ENCODE measurements at regions not wholly inside any gene's neighbourhood (a gene's known extent, or its start where the extent isn't known, plus 50 kb on each side); places are given as distances from the start of the nearest gene placed in this dataset.
A peak's percentile ranks its signal among the peaks of the same experiment; 100 is the strongest.
"Not testable (repeated sequence)": the region's sequence is repeated elsewhere in the genome, so short reads cannot be mapped to it uniquely, and the experiment has no call there.

DNA sequence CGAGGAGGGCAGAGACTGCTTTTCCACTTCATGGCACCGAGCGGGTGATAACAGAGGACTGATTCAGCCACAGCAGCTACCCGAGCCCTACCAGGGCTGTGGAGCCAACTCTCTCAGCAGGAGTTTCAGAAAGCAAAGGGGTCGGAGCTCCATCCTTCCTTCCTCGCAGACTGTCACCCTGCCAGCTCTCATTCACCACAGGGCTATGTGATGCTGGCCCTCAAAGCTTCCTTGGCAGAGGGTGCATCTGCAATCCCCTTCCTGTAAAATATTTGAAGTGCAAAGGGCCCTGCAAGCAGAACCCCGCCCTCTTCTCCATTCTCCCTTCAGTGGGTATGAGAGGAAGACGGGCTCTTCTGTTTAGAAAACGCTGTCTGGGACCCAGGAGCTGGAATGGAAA, 105.3 kb upstream of the LYZL2 start:
- DNase-seq (ENCODE audit: low read depth, low spot score) = no peak

DNA sequence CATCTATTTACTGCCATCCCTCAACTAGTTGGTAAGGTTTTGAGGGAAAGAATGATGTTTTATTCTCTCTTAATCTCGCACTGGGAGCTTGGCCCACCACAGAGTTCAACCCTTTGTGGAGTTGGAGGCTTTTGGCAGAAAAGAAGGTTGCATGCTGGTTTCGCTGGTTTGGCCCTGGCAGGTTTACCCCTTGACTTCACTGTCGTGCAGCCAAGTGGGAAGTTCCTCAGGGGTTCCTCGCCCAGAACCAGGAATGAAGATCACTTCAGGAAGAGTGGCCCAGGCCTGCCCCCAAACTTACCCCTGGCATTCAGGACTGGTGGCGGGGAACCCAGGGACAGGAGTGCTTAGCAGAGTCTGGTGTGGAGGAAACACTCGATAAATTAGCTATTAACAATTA, 103.1 kb upstream of the LYZL2 start:
- no peak for DNase-seq (ENCODE audit: low read depth, low spot score)

DNA sequence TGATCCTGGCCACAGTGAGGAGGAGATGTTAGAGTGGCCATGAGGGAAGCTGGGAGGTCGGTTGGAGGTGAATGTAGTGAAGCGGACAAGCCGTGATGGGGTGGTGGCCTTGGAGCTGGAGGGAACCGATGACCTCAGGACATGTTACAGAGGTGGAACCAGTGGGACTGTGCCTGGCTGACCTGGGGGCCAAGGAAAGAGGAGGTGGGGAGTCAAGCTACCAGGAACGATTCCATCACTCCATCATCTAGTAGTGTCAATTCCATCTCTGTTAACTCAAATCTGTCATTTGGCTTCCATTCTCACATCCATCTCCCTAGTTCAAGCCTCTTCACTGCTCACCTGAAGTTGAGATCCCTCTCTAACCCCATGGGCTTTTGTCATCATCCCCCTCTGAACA, 102.4 kb upstream of the LYZL2 start:
- DNase-seq (ENCODE audit: low read depth, low spot score) = no peak

DNA sequence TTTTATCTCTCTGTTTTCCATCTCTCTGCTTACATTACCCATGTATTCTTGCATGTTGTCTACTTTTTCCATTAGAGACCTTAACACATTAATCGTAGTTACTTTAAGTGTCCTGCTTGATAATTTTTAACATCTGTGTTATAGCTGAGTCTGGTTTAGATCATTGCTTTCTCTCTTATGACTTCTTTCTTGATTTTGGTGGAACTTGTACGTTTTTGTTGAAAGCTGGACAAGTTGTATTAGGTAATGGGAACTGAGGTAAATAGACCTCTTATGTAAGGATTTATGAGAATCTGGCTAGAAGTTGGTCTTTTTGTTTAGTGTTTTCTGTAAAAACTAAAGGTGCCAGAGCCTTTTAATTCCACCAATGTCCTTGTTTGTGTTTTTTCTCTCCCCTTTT, 100.8 kb upstream of the LYZL2 start:
- no peak for DNase-seq (ENCODE audit: low read depth, low spot score)

DNA sequence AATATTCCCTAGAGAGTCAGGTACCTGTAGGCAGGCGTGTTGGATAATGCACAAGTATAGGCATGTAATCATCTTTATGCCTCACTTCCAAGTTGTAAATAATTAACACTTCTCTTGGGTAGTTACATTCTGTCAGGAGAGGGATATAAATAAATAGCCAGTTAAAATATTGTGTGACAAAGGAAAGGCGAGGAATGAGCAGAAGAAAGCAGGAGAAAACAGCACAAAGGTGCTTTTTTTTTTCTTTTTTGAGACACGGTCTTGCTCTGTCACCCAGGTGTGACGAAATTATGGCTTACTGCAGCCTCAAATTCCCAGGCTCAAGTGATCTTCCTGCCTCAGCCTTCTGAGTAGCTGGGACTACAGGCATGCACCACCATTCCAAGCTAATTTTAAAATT, 99.2 kb upstream of the LYZL2 start:
- DNase-seq (ENCODE audit: low read depth, low spot score) = no peak

DNA sequence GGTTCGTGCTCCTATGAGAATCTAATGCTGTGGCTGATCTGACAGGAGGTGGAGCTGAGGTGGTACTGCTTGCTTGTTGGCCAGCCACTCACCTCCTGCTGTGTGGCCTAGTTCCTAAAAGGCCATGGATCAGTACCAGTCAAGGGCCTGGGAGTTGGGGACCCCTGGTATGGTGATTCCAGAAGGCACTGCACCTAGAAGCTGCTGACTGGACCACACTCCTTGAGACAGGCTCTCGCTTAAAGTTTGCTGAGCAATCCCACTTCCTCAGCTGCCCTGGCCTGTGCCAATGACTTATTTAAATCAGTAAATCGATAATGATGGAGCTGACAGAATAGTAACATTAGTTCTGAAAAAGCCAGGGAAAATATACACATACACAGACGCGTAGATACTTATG, 98.6 kb upstream of the LYZL2 start:
- no peak for DNase-seq (ENCODE audit: low read depth, low spot score)

DNA sequence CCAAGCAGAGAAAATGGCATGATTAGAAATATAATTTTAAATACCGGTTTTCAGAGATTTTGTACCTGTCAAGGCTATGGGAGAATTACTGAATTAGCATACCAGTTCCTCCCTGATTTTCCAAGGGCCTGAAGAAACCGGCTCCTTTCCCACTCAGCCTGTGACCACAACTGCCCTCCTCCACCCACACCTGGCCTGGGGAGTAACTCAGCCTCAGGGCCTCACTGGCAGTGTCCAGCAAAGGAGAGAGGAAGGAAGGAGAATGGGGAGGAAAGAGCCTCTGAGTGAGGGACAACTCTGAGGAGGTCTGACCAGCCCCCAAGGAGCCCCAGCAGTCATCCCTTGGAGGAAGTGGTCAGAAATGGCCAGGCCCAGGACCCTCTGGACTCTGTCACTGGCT, 98.0 kb upstream of the LYZL2 start:
- no peak for DNase-seq (ENCODE audit: low read depth, low spot score)

DNA sequence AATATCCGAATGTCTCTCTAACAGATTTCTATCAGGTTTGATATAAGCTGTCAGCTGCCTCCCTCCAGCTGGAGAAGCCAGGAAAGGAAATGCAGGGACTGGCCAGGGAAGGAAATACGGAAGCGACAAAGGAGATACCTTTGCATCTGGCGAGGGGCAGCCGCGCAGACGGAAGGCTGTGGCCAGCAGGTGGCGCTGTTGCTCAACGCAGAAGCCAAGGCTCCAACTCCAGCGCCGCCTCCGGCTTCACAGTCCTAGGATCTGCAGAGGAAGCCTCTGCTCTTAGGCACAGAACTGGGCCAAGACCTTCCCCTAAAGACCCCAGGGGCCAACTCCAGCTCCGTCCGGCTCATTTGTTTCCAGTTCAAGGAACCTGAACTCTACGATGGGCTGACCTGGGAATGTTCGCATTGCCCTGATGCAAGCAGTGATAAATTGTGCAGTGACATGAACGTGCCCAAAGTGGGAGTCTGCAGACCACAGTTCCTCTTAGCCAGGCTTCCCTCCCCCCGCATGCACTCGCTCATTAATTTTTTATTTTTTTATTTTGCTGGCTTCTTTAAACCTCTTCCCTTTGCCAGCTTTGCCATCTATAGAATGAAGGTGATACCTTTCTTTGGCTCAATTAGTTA, 97.3 kb upstream of the LYZL2 start:
- DNase-seq (ENCODE audit: low read depth, low spot score) = peak; percentile 66

DNA sequence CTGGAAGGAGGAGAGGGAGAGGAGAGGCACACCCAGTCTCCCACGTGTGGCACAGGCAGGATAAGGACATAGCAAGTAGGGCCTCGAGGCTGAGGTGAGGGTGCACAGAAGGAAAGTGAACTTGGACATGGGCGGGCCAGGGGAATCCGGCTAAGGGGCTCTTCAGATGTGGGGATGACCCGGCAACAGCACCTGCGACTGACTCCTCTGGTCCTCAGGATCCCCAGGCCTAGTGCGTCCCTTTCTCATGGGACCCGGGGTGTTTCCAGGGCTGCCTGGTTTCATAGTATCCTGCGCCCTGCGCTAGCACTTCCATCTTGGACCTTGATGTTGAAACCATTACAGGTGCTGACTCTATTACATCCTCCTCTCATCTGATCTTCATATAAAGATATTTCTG, 96.1 kb upstream of the LYZL2 start:
- no peak for DNase-seq (ENCODE audit: low read depth, low spot score)

DNA sequence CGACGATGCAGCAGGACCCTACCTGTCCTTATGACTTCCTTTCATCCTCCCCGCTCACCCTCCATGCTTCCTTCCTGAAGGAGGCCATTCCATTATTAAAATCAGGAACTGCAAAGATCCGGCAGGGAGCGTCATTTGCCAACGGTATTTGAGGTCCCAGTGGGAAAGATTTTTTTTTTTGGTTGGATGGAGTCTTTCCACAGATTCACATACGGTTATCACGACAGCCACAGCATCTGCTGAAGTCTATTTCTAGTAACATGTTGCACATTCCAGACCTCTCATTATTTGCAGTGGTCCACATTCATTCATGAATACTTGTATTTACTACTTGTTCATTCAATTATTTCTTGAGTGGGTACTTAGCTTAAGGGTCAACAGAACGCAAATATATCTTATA, 94.7 kb upstream of the LYZL2 start:
- DNase-seq (ENCODE audit: low read depth, low spot score) = no peak

DNA sequence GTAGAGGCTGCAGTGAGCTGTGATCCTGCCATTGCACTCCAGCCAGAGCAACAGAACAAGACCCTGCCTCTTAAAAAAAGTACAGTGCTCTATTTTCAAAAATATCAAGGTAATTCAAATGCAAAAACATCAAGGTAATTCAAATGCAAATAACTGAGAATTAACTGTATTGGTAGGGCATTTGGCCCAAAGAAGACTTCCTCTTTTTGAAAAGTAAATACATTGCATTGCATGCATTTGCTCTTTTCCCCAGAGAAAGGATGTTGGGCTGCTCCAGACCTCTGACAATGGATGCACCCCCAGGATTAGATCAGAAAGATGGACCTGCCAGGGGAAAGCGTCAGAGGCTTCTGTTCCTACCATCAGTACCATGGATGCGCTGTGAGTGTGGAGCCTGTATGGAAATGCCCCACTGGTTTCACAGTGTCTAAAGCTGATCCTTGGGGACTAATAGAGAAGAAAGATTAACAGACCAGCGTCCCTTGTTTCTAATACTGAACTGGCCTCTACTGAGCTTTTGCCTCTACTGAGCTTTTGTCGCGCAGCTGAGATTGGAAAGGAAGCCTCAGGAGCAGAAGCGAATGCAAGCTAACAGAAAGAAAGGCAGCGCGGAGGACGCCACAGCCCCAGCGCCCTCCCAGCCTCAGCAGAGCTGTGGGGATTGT, 93.5 kb upstream of the LYZL2 start:
- no peak for DNase-seq (ENCODE audit: low read depth, low spot score)

DNA sequence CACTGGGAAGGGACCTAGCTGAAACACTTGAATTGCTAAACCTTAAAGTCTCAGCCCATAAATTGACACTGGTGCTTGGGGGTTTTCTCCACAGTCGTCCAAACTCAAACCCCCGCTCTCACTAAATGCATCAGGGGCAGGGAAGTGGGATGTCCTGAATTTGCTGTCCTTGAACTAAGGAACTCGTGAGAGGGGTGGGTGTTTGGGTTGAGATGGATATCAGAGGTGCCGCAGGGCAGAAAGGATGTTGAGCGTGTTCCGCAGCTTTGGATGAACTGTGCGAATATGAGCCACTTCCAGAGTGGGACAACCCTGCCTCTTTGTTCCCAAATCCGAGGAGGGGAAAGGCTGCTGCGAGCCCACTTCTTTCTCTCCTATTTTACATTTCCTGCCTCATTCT, 90.3 kb upstream of the LYZL2 start:
- no peak for DNase-seq (ENCODE audit: low read depth, low spot score)

DNA sequence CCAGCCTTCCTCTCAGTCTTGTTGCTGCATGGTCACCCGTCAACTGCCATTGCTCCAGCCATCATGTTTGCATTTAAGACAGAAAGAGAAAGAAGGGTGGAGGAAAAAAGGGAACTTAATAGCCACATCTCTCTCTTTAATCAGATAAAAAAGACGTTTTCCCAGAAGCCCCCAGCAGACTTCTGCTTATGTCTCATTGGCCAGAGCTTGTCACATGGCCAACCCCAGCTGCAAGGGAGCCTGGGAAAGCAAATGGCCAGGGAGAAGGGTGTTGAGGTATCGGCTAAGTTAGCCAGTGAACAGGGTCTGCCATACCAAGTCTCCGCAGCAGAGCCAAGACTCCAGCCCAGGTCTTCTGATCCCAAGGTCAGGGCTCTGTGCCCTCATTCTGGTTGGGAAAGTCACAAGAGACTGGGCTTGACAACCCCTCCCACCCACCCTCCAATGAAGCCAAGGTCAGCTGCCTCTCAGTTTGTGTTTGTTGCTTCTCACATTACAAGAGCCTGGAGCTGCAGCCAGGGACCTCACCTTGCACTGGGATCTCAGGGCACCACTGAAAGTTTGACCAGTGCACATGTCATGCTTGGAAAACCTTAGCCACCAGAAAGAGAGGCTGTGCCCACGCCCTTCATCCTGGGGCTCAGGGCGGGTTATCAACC, 80.3 kb upstream of the LYZL2 start:
- DNase-seq (ENCODE audit: low read depth, low spot score) = no peak

DNA sequence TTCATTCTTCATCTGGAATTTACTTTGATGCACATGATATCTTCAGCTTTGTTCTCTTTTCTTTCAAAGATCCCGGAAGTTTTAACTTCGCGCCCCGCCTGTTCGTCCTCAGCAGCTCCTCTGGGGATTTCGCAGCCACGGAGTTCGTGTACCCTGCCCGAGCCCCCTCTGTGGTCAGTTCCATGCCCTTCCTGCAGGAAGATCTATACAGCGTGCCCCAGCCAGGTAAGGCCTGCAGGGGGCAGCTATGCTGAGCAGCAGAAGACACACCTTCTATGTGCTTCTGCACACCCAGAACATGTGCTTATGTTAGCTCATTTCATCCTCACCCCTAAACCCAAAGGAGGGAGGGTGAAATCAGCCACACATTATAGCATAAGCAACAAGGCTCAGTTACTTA, 79.7 kb upstream of the LYZL2 start:
- no peak for DNase-seq (ENCODE audit: low read depth, low spot score)

DNA sequence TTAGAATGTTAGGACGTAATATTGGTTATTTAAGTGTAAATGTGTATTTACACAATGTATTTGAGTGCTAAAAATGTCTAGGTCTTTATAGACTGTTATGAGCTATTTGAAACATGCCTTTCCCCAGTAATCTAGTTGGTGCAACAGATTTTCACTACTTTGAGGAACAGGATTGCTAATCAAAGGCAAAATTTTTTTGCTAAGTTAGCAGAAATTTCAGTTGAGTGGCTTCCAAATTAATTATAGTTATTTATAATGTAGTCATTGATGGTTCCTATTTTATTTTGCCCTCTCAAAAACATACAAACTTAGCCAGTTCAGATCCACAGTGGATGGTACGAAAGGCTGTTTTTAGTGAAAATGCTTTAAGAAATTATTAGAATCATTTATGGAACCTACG, 78.7 kb upstream of the LYZL2 start:
- DNase-seq (ENCODE audit: low read depth, low spot score) = no peak

DNA sequence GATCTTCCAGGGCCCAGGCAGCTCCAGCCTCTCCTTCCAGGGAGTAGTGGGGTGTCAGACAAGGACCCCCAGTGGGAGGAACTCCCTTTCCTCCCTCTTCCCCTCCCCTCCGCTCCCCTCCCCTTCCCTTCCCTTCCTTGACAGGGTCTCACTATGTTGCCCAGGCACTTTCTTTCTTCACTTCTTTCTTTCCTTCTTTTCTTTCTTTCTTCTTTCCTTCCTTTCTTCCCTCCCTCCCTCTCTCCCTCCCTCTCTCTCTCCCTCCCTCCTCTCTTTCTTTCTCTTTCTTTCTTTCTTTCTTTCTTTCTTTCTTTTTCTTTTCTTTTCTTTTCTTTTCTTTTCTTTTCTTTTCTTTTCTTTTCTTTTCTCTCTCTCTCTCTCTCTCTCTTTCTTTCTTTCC, 76.6 kb upstream of the LYZL2 start:
- DNase-seq (ENCODE audit: low read depth, low spot score) = not testable (repeated sequence)

DNA sequence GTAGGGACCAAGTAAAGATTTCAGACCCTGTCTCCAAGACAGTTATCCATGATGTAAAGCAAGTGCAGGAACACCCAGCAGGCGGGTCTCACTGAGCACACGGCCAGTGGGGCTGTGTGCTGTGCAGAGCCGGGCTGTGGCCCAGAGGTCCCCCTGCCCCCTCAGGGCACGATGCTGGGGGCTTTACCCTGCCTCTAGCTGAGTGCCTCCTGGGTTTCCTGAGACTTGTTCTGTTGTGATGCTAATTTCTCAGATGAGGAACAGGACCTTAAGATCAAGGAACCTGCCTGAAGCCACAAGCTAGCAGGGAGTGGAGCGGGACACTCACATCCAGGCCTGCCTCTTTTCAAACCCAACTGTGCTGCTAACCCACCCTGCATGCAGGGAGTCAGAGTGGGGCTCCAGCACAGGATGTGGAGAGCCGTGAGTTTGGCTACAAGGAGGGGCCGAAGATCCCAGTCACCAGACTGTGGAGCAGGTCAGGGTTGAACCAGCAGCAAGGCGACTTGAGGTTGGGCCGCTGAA, 76.1 kb upstream of the LYZL2 start:
- DNase-seq (ENCODE audit: low read depth, low spot score) = no peak

DNA sequence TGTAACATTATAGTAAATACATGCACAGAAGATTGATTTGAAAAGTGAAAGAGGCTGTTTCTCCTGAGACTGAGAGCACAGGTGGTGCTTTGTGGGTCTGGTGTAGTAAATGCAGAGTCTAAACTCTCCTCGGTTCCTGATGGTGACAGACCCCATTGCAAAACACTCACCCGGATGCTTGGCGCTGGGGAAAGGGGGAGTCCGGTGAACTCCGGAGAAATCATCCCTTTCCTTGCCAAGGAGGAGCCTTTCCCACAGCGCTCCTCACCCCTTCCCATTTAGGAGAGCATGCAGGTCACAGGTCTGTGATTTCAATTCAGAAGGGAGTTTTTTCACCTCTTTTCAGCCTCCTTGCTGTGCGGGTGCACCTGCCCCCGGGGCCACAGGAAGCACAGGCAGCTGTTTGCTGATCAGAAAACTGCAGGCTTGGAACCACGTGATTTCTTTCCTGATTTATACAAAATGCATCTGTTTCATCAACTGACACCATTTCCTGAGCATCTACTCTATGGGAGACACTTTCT, 75.6 kb upstream of the LYZL2 start:
- DNase-seq (ENCODE audit: low read depth, low spot score) = no peak

DNA sequence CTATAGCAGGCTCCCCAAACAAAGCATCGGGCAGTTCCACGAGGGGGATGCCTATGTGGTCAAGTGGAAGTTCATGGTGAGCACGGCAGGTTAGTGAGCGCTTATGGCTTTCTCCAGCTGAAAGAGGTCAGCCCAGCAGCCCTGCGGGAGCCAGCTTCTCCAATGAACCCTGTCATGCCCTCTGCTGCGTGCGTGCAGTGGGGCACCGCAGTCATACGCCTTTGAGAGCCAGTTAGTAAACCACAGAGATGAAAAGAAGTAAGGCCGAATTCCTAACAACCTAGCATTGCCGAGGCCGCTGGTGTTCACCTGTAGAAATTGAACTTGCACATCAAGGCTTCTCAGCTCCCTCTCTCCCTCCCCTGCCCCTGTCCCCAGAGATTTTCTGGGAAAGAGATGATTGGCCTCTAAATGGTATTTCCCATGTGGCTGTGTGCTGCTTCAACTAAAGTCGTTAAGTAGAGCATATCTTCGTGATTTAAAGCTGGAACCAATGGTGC, 75.1 kb upstream of the LYZL2 start:
- DNase-seq (ENCODE audit: low read depth, low spot score) = not testable (repeated sequence)

DNA sequence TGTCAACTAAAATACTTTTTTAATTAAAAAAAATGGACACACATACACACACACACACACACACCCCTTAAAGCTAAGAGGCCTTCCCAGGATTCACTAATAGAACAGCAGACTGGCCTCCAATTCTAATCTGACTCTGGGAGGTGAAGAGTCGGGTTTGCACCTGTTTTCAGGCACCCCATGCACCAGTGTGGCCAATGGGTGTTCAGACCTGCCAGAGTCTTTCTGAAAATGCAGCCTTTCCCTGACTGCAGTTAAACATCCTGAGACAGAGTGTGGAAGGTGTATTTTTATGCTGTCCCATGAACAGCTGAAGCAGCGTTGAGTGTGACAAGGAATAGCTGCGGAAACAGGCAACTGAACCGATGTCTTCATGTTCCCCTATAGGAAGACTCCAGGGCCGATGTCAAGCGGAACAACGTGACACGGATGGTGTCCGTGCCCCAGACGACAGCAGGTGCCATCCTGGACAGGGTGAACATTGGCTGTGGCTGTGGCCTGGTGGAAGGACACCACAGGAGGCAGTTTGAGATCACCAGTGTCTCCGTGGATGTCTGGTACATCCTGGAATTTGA, 74.6 kb upstream of the LYZL2 start:
- no peak for DNase-seq (ENCODE audit: low read depth, low spot score)

DNA sequence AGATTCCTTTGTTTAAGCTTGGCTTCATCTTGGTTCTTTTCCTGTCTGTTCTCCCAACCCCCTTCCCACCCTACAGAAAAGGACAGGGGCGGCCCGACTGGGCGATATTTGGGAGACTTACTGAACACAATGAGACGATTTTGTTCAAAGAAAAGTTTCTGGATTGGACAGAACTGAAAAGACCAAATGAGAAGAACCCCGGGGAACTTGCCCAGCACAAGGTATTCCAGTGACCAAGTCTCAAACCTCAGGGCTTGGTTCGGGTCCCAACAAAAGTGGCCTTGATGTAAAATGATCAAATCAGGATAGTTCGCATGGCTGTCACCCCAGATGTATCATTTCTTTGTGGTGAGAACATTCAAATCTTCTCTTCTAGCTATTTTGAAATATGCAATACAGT, 73.9 kb upstream of the LYZL2 start:
- DNase-seq (ENCODE audit: low read depth, low spot score) = not testable (repeated sequence)

DNA sequence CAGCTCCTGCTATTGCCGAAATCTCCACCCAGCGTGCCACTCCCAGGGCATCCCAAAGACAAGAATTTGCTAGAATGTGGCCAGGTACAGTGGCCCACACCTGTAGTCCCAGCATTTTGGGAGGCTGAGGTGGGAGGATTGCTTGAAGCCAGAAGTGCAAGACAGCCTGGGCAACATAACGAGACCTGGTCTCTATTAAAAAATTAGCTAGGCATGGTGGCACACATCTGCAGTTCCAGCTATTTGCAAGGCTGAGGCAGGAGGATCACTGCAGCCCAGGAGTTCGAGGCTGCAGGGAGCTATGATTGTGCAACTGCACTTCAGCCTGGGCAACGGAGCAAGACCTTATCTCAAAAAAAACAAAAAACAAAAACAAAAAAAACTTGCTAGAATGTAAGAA, 73.3 kb upstream of the LYZL2 start:
- no peak for DNase-seq (ENCODE audit: low read depth, low spot score)
